ENCODE measurements at regions not wholly inside any gene's neighbourhood (a gene's known extent, or its start where the extent isn't known, plus 50 kb on each side); places are given as distances from the start of the nearest gene placed in this dataset.

- CTCF ChIA-PET = interaction anchor here (1.1 to 16.9 kb wide), 11 partner anchors 11 to 659 kb away, joined by 3 to 389 read pairs (median 11); partner anchors contain the start of gene GPX8
These were observed 82.5 kb downstream of the ESM1 start for GRCh38 chr5:54902791-54903473.

GRCh38 chr5:54900984-54901725, 84.2 kb downstream of the ESM1 start:
- TF ChIP-seq CTCF (IDR thresholded peaks at IDR 0.05; ENCODE audit: insufficient read depth, low read length, missing control alignments) = no peak
- POLR2A ChIA-PET = interaction anchor here (0.5 to 0.9 kb wide), 2 partner anchors 384 to 591 kb away, joined by 3 read pairs; partner anchors contain the start of gene ARL15
- CTCF ChIA-PET = interaction anchor here (0.7 to 16.9 kb wide), 10 partner anchors 10 to 658 kb away, joined by 3 to 389 read pairs (median 6); partner anchors contain the start of gene GPX8
- DNase-seq (ENCODE audit: low read depth, low spot score) = no peak
- H3K4me3 ChIP-seq (ENCODE audit: low read depth, low read length) = no peak overlapping the region

More at GRCh38 chr5:54902791-54903473, 82.5 kb downstream of the ESM1 start:
- TF ChIP-seq CTCF (IDR thresholded peaks at IDR 0.05; ENCODE audit: insufficient read depth, low read length, missing control alignments) = no peak
- no peak for DNase-seq (ENCODE audit: low read depth, low spot score)
- no peak overlapping the region for H3K4me3 ChIP-seq (ENCODE audit: low read depth, low read length)
- POLR2A ChIA-PET = no interaction called here

GRCh38 chr5:54897001-54897400, 88.4 kb downstream of the ESM1 start:
- ChIA-PET CTCF (interaction anchor here (0.6 to 6.4 kb wide), 7 partner anchors 11 to 653 kb away, joined by 3 to 67 read pairs (median 9); partner anchors contain the start of genes GPX8 and SNX18), POLR2A (no interaction called here)
- no peak for TF ChIP-seq CTCF (IDR thresholded peaks at IDR 0.05; ENCODE audit: insufficient read depth, low read length, missing control alignments)
- H3K4me3 ChIP-seq (ENCODE audit: low read depth, low read length) = no peak overlapping the region
- DNase-seq (ENCODE audit: low read depth, low spot score) = no peak

- peak; percentile 49 for TF ChIP-seq CTCF (IDR thresholded peaks at IDR 0.05; ENCODE audit: insufficient read depth, low read length, missing control alignments)
- DNase-seq (ENCODE audit: low read depth, low spot score) = no peak
- ChIA-PET CTCF (interaction anchor here (0.6 to 11.8 kb wide), 30 partner anchors 10 to 658 kb away, joined by 3 to 144 read pairs (median 4); partner anchors contain the start of genes GPX8 and SNX18), POLR2A (no interaction called here)
- H3K4me3 ChIP-seq (ENCODE audit: low read depth, low read length) = no peak overlapping the region
These were observed 89.5 kb downstream of the ESM1 start for GRCh38 chr5:54895816-54896341.

- no peak for TF ChIP-seq CTCF (IDR thresholded peaks at IDR 0.05; ENCODE audit: insufficient read depth, low read length, missing control alignments)
- POLR2A ChIA-PET = no interaction called here
- CTCF ChIA-PET = interaction anchor here (0.6 to 11.8 kb wide), 36 partner anchors 9 to 666 kb away, joined by 3 to 144 read pairs (median 4); partner anchors contain the start of genes GPX8 and SNX18
- no peak for DNase-seq (ENCODE audit: low read depth, low spot score)
- H3K4me3 ChIP-seq (ENCODE audit: low read depth, low read length) = no peak overlapping the region
These were observed 90.2 kb downstream of the ESM1 start for GRCh38 chr5:54894957-54895815.
